Testis (tissue), 2 donors: ENCODE measurements at regions not wholly inside any gene's neighbourhood (a gene's known extent, or its start where the extent isn't known, plus 50 kb on each side); places are given as distances from the start of the nearest gene placed in this dataset.

Source experiments
- POLR2A ChIP-seq: fragments of 450-650 bp; IDR thresholded peaks from one replicate; pipeline ENCODE4 v1.6.1; 2017; ENCODE audit warnings: antibody characterized with exemption, mild to moderate bottlenecking, moderate library complexity
- TF ChIP-seq, protein P1 (sequence below), 3 experiments: fragments of 450-650 bp in 2 of 3; fragments of 200-600 bp in 1 of 3; sonication (generic) in 1 of 3; IDR thresholded peaks; one replicate each; pipeline ENCODE4 v1.5.1; 2016 to 2019; ENCODE audit warnings: antibody characterized with exemption in 3 of 3, mild to moderate bottlenecking in 2 of 3, moderate library complexity in 1 of 3

DNA sequence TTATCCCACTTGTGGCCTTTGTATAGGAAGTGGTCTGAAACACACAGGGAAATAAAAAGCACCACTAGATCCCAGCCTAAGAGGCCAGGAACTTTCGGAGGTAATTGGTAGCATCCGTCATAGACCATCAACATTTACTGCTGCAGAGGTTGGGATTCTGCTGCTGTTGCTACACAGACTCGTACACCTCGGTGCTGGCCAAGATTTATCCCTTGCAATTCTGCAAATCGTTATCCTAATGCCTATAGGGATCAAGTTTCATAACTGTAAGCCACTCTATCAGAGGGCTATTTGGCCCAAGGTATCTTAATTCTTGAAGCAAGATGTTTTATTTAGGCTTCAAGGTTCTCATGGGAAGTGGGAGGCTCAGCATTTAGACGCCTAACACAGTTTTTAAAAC, 913.6 kb downstream of the GALC start:
- TF ChIP-seq, protein P1, sequence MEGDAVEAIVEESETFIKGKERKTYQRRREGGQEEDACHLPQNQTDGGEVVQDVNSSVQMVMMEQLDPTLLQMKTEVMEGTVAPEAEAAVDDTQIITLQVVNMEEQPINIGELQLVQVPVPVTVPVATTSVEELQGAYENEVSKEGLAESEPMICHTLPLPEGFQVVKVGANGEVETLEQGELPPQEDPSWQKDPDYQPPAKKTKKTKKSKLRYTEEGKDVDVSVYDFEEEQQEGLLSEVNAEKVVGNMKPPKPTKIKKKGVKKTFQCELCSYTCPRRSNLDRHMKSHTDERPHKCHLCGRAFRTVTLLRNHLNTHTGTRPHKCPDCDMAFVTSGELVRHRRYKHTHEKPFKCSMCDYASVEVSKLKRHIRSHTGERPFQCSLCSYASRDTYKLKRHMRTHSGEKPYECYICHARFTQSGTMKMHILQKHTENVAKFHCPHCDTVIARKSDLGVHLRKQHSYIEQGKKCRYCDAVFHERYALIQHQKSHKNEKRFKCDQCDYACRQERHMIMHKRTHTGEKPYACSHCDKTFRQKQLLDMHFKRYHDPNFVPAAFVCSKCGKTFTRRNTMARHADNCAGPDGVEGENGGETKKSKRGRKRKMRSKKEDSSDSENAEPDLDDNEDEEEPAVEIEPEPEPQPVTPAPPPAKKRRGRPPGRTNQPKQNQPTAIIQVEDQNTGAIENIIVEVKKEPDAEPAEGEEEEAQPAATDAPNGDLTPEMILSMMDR (IDR thresholded peaks at IDR 0.05), result no peak
- no peak for TF ChIP-seq POLR2A
